ENCODE measurements at regions not wholly inside any gene's neighbourhood (a gene's known extent, or its start where the extent isn't known, plus 50 kb on each side); places are given as distances from the start of the nearest gene placed in this dataset.

DNA sequence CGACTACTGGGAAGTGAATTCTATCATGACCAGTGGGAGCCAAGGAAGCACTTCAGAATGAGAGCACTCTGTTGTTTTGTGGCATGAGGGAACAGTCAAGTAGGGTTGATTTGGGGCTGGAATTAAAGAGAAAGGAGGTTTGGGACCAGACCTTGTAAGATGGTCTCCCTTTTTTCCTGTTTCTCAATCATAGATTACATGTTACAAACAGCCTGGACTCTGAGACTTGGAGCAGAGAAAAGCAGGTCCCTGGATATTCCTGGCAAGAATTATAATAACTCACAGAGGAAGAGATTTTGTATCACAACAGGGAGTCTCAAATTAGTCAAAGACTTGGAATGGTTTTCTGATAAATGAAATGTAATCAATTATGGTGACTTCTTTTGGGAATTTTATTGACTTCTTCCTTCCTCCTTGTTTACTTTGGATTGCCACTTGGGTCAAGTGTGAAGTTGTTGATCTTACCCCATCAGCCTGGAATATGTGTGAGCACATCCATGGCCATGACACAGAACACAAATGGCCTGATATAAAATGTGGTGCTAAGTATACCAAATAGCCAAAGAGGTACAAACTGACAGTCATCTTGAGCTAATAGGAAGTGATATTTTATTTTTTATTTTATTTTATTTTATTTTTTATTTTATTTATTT, 131.0 kb upstream of the OSMR start:
- DNase-seq (ENCODE audit: low read depth in 4 of 4, low spot score in 2 of 4), result no peak

DNA sequence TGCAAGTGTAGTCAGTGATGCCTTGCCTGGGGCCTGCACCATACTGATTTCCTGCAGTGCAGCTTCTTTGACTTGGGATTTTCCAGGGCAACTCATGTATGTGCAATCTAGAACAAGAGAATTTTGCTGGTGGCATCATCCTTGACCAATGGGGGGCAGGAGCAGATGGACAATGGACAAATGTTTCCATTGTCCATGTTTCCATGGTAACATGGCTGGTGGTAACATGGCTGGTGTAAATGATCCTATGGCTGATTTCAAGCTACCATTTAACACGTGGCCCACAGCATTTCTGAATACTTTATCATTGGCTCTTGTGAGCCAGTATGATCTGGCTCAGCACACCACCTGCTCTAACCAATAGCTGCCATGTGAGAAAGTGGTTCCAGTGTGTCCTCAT, 130.1 kb upstream of the OSMR start:
- no peak for DNase-seq (ENCODE audit: low read depth in 4 of 4, low spot score in 2 of 4)

DNA sequence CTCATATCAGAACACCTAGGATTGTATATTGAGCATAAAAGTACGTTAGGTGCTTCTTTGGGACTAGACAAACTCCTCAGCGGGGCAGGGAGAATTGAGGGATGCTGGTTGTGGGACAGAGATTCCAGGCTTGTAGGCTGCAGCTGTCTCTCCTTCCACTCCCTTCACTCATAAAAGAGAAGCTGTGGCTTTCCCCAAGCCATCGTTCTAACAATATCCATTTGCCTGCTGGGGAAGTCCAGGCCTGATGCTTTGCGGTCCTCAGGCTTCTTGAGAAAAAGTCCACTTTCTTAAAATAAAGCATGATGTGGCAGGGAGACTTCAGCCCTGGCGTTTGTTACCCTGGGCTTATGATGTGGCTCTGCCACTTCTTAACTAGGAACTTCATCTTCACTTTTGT, 129.3 kb upstream of the OSMR start:
- no peak for DNase-seq (ENCODE audit: low read depth in 4 of 4, low spot score in 2 of 4)

DNA sequence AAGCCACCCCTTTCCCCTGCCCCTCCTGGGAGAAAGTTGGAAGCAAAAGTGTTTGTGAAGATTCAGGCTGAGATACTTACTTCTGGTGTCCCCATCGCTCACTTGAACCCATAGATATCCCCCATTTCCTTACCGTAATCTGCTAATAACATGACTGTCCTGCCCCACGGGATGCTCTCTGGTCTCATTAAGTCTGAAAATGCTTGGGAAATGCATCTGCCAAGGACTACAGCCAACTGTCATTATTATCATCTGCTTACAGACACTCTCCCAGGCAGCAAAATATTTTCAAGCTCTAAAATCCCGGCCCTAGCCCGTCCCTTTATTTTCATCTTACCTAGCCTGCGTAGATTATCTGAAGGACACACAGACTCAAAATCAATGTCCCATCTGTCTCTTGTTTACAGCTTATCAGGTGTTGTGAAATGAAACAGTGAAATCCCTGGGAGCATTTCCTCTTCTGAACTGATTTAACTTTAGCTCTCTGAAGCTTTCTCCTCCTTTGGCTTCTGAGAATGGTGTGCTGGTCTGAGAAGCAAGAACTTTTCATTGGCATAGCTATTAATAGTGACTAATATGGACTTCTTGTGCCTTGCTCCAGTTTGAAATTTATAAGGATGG, 126.9 kb upstream of the OSMR start:
- no peak for DNase-seq (ENCODE audit: low read depth in 4 of 4, low spot score in 2 of 4)

DNA sequence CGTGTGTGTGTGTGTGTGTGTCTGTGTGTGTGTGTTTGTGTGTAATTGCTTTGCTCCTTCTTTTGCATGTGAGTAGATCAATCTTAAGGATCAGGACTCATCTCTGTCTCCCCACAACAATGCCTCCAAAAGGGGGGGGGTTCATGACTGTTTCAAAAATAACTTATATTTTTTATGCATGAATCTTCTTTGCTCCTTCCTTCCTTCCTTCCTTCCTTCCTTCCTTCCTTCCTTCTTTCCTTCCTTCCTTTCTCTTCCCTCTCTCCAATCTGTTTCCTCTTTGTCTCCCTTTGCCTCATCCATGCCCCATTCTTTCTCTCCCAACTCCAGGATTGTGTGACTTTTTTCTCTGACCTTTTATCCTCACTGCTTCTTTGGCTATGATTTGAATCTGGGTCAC, 126.4 kb upstream of the OSMR start:
- no peak for DNase-seq (ENCODE audit: low read depth in 4 of 4, low spot score in 2 of 4)

DNA sequence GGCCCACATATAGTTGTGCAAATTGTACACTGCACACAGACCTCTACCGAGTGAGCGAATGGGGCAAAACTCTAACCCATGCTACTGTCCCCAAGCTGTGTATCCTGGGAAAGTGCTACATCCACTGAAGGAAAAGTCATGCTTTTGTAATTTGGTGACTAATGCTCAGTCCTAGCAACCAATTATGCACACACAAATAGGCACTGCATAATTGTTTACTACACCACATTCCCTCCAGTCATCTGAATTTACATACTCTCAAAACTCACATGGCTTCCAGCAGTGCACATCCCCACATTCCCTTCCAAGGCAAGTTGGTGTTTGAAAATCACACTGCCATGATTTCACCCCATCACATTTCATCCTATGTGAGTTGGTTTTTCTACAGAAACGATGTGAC, 125.9 kb upstream of the OSMR start:
- DNase-seq (ENCODE audit: low read depth in 4 of 4, low spot score in 2 of 4), result no peak

DNA sequence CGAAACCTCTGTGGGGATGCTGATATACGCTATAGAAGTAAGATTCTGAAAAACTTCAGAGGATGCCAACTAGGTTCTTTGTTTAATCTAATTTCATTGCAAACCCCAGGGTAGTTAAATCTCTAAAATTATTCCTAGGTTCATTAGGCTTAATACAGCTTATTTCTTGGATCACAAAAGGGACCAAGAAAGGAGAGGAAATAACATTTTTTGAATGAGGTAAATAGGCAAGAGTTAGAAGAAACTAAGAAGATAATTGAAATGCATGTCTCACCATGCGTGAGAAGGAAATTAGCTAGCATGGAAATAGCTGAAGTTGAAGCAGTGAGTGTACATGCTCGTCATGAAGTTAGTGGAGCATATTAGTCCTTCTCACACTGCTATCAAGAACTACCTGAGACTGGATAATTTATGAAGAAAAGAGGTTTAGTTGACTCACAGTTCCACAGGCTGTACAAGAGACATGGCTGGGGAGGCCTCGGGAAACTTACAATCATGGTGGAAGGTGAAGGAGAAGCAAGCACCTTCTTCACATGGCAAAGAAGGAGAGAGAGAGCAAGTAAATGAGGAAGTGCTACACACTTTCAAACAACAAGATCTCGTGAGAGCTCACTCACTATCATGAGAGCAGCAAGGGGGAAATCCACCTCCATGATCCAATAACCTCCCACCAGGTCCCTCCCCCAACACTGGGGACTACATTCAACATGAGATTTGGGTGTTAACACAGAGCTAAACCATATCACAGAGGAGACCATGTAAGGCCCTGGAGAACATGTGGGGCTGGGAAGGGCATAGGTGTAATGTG, 125.1 kb upstream of the OSMR start:
- DNase-seq (ENCODE audit: low read depth in 4 of 4, low spot score in 2 of 4), result no peak

DNA sequence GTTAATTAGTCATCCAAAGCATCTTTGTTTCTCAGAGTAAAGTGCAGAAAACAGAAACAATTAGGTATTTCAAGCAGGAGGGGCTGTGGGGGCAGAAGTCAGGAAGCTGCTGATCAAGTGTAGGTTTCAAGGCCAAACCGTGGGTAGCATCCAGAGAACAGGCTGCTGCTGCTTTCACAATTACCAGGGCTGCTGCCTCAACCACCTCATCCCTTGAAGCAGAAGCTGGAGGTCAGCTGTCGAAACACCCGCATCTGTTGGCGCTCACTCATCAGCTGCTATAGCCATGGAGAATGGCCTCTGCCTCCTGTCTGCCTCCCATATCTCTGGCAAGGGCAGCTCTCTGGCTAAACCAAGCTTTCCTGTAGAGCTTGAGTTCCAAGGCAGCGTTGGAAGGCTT, 122.9 kb upstream of the OSMR start:
- DNase-seq (ENCODE audit: low read depth in 4 of 4, low spot score in 2 of 4), result no peak

DNA sequence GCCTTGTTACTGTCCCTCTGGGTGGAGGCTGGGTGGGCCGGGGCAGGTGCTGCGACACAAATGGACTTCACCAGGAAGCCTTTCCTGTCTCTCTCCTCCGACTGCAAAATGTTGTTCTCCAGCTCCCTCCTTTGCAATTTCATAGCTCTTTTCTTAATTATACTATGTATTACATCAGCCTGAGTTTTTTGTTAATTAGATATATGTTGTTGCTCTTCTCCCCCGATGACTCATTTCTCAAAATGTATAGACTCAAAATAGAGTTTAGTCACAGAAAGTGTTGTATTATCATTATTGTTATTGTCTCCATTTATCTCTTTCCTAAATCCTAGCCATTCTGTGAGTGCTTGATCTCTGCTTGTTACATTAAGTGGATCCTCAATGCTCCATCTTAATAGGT, 122.4 kb upstream of the OSMR start:
- no peak for DNase-seq (ENCODE audit: low read depth in 4 of 4, low spot score in 2 of 4)

DNA sequence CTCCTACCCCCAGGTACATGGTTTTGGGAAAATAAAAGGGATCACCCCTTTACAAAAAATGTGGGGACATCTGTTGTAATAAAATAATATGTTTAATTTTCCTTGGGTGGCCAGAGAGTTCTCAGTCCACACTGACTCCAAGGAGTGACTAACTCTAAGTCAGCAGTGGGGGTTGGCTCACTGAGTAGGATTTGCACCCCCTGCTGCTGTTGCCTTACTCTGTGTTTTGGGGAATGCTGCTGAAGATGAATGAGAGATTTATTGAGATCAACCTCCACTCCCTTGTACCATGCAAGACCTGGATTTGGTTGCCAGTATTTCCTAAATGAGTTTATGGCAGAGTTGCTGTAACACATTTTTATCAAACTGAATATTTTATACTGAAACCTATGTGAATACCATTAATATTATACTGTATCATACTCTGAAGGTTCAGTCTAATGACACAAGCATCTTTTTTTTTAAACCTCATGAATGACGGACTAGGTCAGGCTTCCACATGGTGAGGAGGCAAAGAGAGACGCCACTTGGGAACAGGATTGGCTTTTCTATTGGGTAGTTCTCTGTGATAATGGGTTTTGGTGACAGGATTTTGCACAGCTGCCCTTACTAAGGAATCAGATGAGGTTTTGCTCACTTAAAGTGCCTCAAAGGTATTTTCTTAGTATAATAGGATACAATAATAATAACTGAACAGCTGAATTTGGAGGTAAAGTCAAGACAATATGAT, 121.3 kb upstream of the OSMR start:
- no peak for DNase-seq (ENCODE audit: low read depth in 4 of 4, low spot score in 2 of 4)

DNA sequence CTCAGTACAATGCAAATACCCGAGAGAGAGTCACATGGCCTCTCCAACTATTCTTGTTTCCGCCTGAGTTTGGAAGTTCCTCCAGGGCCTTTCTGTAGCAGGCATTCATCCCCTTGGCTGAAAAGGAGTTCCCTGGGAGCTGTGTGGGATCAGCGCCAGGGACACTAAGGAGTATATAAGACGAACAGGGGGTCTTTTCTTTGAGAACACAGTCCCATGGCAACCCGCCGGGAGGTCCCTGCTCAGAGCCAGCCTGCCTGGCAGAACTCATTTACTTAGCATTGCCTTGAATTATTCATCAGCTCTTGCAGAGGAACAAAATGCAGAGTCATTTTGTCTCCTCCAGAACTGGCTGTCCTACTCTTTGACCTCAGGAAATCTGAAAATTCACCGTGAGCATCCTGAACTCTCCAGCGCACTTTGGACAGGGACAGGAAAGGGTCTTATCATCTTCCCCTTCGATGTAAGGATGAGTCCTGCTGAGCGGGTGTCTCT, 120.4 kb upstream of the OSMR start:
- DNase-seq (ENCODE audit: low read depth in 4 of 4, low spot score in 2 of 4), result no peak

DNA sequence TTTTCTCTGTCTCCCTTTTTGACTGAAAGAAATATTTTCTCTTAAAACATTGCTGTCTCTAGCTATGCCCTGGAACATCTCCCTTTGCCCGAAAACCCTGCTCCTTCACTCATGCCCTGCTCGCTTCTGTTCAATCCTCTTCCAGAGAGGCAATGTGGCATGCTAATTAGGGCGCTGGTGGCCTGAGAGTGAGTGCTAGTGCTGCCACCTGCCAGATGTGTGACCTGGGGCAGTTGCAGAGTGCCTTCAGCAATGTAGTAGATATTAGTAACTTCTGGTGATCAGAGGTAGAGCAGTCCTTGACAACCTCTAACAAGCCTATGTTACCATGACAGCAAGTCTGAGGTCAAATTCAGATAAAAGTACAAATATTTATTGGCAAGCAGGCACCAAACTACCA, 119.5 kb upstream of the OSMR start:
- DNase-seq (ENCODE audit: low read depth in 4 of 4, low spot score in 2 of 4), result no peak

DNA sequence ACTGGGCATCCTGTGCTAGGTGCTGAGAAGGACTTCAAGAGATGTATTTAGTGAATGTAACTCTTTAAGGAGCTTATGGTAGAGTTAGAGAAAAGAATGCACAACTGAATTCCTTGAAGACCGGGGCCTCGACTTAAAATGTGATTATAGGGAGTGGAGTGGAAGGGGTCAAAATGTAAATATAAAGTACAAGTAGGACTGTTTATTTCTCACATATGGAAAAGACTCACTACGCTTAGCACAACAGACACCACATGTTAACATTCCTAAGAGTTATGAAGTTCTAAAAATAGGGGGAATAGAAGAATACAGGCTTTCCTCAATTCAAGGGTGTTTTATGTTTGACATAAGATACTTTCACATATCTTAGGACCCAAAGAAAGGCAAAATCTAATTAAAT, 117.8 kb upstream of the OSMR start:
- DNase-seq (ENCODE audit: low read depth in 4 of 4, low spot score in 2 of 4), result no peak

DNA sequence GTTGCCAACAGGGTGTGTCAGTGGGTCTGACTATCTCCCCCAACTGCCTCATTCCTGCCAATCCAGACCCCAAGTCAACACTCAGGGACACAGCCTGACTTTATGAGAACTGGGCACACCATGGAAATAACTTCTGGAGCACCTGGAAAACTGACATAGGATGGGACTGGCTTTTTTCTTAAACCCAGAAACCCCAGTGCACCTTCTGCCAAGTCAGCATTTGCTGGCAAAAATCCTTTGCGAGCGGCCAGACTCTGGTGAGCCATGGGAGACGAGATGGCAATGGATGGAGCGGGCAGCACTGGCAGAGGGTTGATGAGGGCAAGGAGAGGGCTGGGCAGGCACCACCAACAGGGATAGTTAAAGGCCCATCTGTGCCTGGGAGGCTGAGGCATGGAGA, 114.4 kb upstream of the OSMR start:
- no peak for DNase-seq (ENCODE audit: low read depth in 4 of 4, low spot score in 2 of 4)

DNA sequence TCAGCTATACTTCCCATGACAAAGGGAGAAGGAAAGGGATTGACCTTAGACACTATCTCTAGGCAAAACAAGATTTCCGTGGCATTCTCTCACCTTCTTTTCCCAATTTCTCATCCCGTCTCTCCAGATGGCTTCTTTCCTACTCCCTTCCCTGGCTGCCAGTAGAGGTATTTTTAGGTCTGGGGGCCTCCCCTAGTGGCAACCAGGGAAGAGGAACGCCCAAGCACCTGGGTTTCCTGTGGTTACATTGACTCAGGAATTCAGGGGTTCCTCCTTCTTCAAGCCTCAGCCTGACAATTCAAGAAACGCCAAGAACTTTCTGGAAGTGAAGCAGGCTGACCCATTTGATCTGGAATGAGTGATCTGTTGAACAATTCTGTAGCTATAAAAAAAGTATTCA, 111.5 kb upstream of the OSMR start:
- no peak for DNase-seq (ENCODE audit: low read depth in 4 of 4, low spot score in 2 of 4)

DNA sequence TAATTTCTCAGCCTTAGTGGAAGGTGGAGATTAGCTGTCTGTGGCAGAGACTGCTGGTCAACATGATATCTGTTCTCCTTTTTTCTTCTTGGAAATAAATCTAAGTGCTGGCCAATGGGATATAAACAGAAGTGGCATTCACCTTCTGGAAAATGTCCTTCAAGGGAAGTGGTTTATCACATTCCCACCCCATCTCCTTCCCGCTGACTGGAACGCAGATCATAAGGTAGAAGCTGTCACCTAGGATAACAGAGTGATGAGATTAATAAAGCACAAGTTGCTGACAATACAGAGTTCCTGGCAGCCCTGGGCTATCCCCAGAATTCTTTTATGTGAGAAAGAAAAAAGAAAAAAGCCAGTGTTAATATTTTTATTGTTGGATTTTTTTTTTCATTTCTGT, 109.7 kb upstream of the OSMR start:
- no peak for DNase-seq (ENCODE audit: low read depth in 4 of 4, low spot score in 2 of 4)

DNA sequence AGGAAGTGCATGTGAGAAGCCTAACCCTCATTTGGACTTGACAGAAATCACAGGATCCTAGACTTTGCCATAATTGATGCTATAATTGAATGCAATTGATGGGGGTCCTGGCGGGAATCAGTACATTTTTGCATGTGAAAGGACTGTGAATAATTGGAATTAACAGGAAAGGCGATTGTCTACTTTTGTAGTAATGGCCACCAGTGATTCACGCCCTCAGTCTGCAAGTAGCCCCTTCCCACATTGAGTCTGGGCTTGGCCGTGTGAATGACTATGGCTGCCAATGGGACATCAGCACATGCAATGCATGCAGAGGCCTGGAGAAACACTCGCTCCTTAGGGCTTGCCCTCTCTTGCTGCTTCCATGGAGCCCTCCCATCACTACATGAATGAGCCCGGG, 107.8 kb upstream of the OSMR start:
- no peak for DNase-seq (ENCODE audit: low read depth in 4 of 4, low spot score in 2 of 4)

DNA sequence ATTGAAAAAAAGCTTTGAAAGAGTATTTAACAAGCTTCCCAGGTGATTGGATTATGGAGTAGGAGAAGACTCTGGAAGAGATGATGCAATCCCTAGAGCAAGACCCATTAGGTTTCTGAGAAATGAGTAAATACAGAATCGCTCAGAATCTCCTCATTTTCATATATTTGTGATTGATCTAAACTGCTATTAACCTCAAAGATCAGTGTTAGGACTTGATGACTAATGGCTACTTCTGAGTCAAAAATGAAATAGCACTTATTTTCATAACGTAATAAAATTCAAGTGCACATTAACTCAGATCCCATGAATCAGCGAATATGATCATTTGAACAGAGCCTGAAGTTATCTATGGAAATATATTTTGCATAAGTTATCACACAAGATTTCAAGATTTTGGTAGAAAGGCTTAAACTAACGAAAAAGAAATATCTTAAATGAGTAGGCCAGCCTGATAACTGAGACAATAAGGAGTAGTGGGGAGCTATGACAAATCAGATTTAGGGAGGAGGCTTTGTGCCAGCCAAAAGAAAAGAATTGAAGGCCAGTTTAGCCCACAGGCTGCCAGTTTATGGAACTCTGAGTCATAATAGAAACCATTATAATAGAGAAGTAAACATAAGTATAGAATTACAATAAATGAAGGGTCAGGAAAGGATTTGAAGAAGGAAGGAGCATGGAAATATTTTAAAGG, 106.7 kb upstream of the OSMR start:
- DNase-seq (ENCODE audit: low read depth in 4 of 4, low spot score in 2 of 4), result no peak

DNA sequence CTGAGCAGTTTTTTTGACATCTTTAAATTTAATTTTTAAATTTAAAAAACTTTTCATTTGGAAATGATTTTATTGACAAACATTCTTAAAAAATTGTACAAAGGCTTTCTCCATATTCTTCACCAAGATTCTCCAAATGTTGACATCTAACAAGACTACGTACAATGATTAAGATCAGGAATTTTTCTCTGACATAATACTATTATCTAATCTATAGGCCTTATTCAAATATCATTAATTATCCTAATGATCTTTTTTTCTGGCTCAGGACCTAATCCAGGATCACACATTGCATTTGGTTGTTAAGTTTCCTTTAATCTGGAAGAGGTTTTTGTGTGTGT, 106.1 kb upstream of the OSMR start:
- DNase-seq (ENCODE audit: low read depth in 4 of 4, low spot score in 2 of 4), result no peak

DNA sequence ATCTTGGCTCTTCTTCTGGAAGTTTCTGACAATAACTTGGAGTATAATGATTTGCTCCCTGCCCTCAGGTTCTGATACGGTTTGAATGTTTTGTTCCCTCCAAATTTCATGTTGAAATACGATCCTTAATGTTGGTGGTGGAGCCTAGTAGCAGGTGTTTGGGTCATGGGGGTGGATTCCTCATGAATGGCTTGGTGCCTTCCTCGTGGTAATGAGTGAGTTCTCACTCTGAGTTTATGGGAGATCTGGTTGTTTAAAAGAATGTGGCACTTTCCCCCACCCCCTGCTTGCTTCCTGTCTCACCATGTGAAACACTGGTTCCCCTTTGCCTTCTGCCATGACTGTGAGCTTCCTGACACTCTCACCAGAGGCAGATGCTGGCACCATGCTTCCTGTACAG, 103.0 kb upstream of the OSMR start:
- no peak for DNase-seq (ENCODE audit: low read depth in 4 of 4, low spot score in 2 of 4)

DNA sequence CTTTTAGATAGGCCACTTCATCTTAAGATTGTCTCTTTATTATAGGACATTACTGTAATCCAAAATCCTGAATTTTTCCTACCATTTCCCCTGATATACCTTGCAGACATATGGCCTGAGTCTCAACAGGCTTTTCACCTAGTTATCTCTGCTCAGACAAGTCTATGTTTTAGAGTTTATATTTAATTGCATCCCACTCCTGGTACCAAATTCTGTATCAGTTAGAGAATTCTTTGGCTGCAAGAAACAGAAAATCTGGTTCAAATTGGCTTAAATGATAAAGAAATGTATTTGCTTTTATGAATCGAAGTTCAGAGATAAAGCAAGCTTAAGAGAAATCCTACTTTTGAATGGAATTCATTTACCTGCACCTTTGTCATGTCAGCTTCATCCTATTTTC, 102.2 kb upstream of the OSMR start:
- DNase-seq (ENCODE audit: low read depth in 4 of 4, low spot score in 2 of 4), result no peak

All from left renal cortex interstitium (tissue), 4 donors.